Hepatocyte (in vitro differentiated cells): ENCODE measurements at regions not wholly inside any gene's neighbourhood (a gene's known extent, or its start where the extent isn't known, plus 50 kb on each side); places are given as distances from the start of the nearest gene placed in this dataset.
"Not testable (repeated sequence)": the region's sequence is repeated elsewhere in the genome, so short reads cannot be mapped to it uniquely, and the experiment has no call there.

Experiments
- DNase-seq: peaks from one replicate; pipeline ENCODE4 v3.0.0-alpha.2; 2016; ENCODE audit warnings: low spot score
- H2AFZ ChIP-seq: fragments of 200-600 bp; sonication (generic); 2 replicates; pipeline ENCODE4 v1.6.0; 2016; ENCODE audit warnings: antibody characterized with exemption, mild to moderate bottlenecking
- H3K27ac ChIP-seq: fragments of 200-600 bp; sonication (generic); 2 replicates; pipeline ENCODE4 v1.5.1; 2016; ENCODE audit warnings: mild to moderate bottlenecking
- H3K27me3 ChIP-seq: fragments of 200-600 bp; sonication (generic); 2 replicates; pipeline ENCODE4 v1.6.1; 2016
- H3K36me3 ChIP-seq: fragments of 200-600 bp; sonication (generic); replicated peaks from 2 replicates; pipeline ENCODE4 v1.5.1; 2016; ENCODE audit warnings: low read depth; ENCODE audit not compliant: insufficient read depth
- H3K4me1 ChIP-seq: fragments of 200-600 bp; sonication (generic); 2 replicates; pipeline ENCODE4 v1.5.1; 2016; ENCODE audit warnings: mild to moderate bottlenecking, moderate library complexity; ENCODE audit not compliant: insufficient read depth
- H3K4me2 ChIP-seq: fragments of 200-600 bp; sonication (generic); 2 replicates; pipeline ENCODE4 v1.6.0; 2016
- H3K4me3 ChIP-seq: fragments of 200-600 bp; sonication (generic); 2 replicates; pipeline ENCODE4 v1.5.1; 2016; ENCODE audit warnings: mild to moderate bottlenecking
- H3K79me2 ChIP-seq: fragments of 200-600 bp; sonication (generic); 2 replicates; pipeline ENCODE4 v1.6.0; 2017; ENCODE audit warnings: mild to moderate bottlenecking
- H3K9me2 ChIP-seq: fragments of 200-600 bp; sonication (generic); replicated peaks from 2 replicates; pipeline ENCODE4 v1.6.0; 2017; ENCODE audit warnings: mild to moderate bottlenecking; ENCODE audit not compliant: insufficient read depth
- H3K9me3 ChIP-seq: fragments of 200-600 bp; sonication (generic); 2 replicates; pipeline ENCODE4 v1.5.1; 2016; ENCODE audit warnings: low read depth, mild to moderate bottlenecking
- H4K20me1 ChIP-seq: fragments of 200-600 bp; sonication (generic); 2 replicates; pipeline ENCODE4 v1.6.0; 2016; ENCODE audit warnings: mild to moderate bottlenecking; ENCODE audit not compliant: insufficient read depth, poor library complexity, severe bottlenecking
- CTCF ChIP-seq: fragments of 200-600 bp; sonication (generic); IDR thresholded peaks from 2 replicates; pipeline ENCODE4 v1.5.1; 2016; ENCODE audit warnings: antibody characterized with exemption, mild to moderate bottlenecking; ENCODE audit not compliant: poor library complexity
- EZH2 ChIP-seq: fragments of 200-600 bp; sonication (generic); IDR thresholded peaks from 2 replicates; pipeline ENCODE4 v1.6.1; 2016; ENCODE audit warnings: antibody characterized with exemption, mild to moderate bottlenecking, borderline replicate concordance
- EZH2phosphoT487 ChIP-seq: fragments of 200-600 bp; sonication (generic); IDR thresholded peaks from one replicate; pipeline ENCODE4 v1.6.1; 2018; ENCODE audit warnings: antibody characterized with exemption, mild to moderate bottlenecking, low read depth, moderate library complexity; ENCODE audit not compliant: unreplicated experiment, severe bottlenecking
- WGBS: methylation state at CpG from one replicate; pipeline ENCODE4 v1.1.6; 2016; ENCODE audit warnings: low lambda C conversion rate; ENCODE audit errors: missing lambda C conversion rate; 5-methylcytosine and 5-hydroxymethylcytosine counted together

GRCh38 chr10:33052263-33052875 is 94.3 kb upstream of the ITGB1 start:
- WGBS, result 90% methylated on average over 7 of the region's 7 CpGs
- Histone ChIP-seq H3K79me2 (no peaks in the 10 kb centered on the region), H3K4me3 (no peak overlapping the region), H3K4me1 (no peaks in the 10 kb centered on the region), H3K36me3 (no peaks in the 10 kb centered on the region), H3K27me3 (no peaks in the 10 kb centered on the region), H3K9me2 (no peaks in the 10 kb centered on the region), H3K9me3 (no peaks in the 10 kb centered on the region), H2AFZ (no peak overlapping the region), H3K27ac (no peak overlapping the region), H4K20me1 (no peaks in the 10 kb centered on the region), H3K4me2 (no peak overlapping the region)
- no peak for DNase-seq
- no peak for TF ChIP-seq EZH2
- no peak for TF ChIP-seq EZH2phosphoT487
- TF ChIP-seq CTCF, result no peak

- H4K20me1 ChIP-seq, H3K4me3 ChIP-seq, H3K9me3 ChIP-seq, H3K27me3 ChIP-seq, H2AFZ ChIP-seq, H3K79me2 ChIP-seq, H3K27ac ChIP-seq, H3K36me3 ChIP-seq, H3K9me2 ChIP-seq, H3K4me1 ChIP-seq, H3K4me2 ChIP-seq, DNase-seq: not testable (repeated sequence)
- WGBS, result 88% methylated on average over 33 of the region's 33 CpGs
These were observed 92.2 kb upstream of the ITGB1 start for GRCh38 chr10:33049963-33050920.

GRCh38 chr10:33048223-33048622 is 90.2 kb upstream of the ITGB1 start:
- Histone ChIP-seq H3K79me2 (no peaks in the 10 kb centered on the region), H2AFZ (no peak overlapping the region), H3K9me2 (no peaks in the 10 kb centered on the region), H3K4me2 (no peak overlapping the region), H3K36me3 (no peaks in the 10 kb centered on the region), H3K9me3 (no peaks in the 10 kb centered on the region), H3K4me3 (no peak overlapping the region), H3K4me1 (no peaks in the 10 kb centered on the region), H3K27me3 (no peaks in the 10 kb centered on the region), H4K20me1 (no peaks in the 10 kb centered on the region), H3K27ac (no peak overlapping the region)
- TF ChIP-seq CTCF, result no peak
- DNase-seq, result no peak
- WGBS, result over 99% methylated on average over 5 of the region's 5 CpGs

GRCh38 chr10:33047655-33048054 is 89.6 kb upstream of the ITGB1 start:
- H3K4me1 ChIP-seq, result no peaks in the 10 kb centered on the region
- DNase-seq, result no peak
- no peaks in the 10 kb centered on the region for H3K27me3 ChIP-seq
- no peaks in the 10 kb centered on the region for H3K9me3 ChIP-seq
- no peak overlapping the region for H3K4me2 ChIP-seq
- H3K36me3 ChIP-seq, result no peaks in the 10 kb centered on the region
- no peak overlapping the region for H3K4me3 ChIP-seq
- H4K20me1 ChIP-seq, result no peaks in the 10 kb centered on the region
- 93% methylated on average over 1 of the region's 1 CpG for WGBS
- H3K27ac ChIP-seq, result no peak overlapping the region
- H3K79me2 ChIP-seq, result no peaks in the 10 kb centered on the region
- no peak overlapping the region for H2AFZ ChIP-seq
- TF ChIP-seq EZH2 (no peak), CTCF (no peak), EZH2phosphoT487 (no peak)
- no peaks in the 10 kb centered on the region for H3K9me2 ChIP-seq
